ENCODE measurements at regions not wholly inside any gene's neighbourhood (a gene's known extent, or its start where the extent isn't known, plus 50 kb on each side); places are given as distances from the start of the nearest gene placed in this dataset.

DNA sequence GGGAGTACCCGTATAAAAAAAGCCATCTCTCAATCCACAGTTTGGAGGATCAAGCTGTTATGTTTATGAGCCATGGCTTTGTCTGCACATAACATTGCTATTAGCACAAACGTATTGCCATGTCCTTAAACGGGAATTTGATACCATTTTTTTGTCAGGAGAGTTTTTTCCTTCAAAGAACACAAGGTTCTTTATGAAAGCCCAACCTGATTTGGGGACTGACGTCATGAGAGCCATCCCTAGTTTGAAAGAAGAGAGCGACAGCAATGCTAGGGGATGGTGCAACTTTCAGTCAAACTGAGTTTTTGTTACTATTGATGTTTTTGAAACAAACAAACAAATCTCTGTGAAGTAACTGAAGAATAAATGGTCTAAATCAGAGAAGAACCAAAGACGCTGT lies 376.6 kb downstream of the EIPR1 start:
- no peaks in the 10 kb centered on the region for H3K79me2 ChIP-seq (ENCODE audit: control insufficient read depth, insufficient read depth, low read length)
- no peaks in the 10 kb centered on the region for H3K9me3 ChIP-seq (replicated peaks; ENCODE audit: control insufficient read depth, insufficient read depth, low read length)
- in situ Hi-C loops (cut with MboI): no loop called here
- H3K36me3 ChIP-seq (ENCODE audit: control insufficient read depth in 2 of 2, insufficient read depth in 2 of 2, low read length in 1 of 2): no peaks in the 10 kb centered on the region
- RAD21 ChIA-PET (ENCODE audit: unreplicated experiment): no interaction called here
- POLR2A ChIA-PET: no interaction called here
- H3K4me3 ChIP-seq: no peak overlapping the region
- no peak overlapping the region for H3K4me2 ChIP-seq (ENCODE audit: control insufficient read depth, insufficient read depth)
- DNase-seq (ENCODE audit: low read depth, low spot score) (no peak), FAIRE-seq (no peak), ATAC-seq (no peak)
- intact Hi-C loops (cut with micrococcal nuclease; ENCODE audit: unreplicated experiment): no loop called here
- no TSS peak for BruUV-seq (replicated peaks)
- CTCF ChIA-PET: interaction anchor here (1.0 kb wide), 1 partner anchor 651 kb away, joined by 3 read pairs; no protein-coding TSS in a partner anchor
- no peaks in the 10 kb centered on the region for H3K27me3 ChIP-seq (replicated peaks in 1 of 2; ENCODE audit: control insufficient read depth in 2 of 2, insufficient read depth in 2 of 2, low read length in 1 of 2)
- SMC1A ChIA-PET (ENCODE audit: uncharacterized antibody, unreplicated experiment): interaction anchor here (1.0 kb wide), 1 partner anchor 96 kb away, joined by 3 read pairs; no protein-coding TSS in a partner anchor
- H2AFZ ChIP-seq (ENCODE audit: control insufficient read depth, low read depth, low read length): no peak overlapping the region
- no peak overlapping the region for H3K27ac ChIP-seq (ENCODE audit: control insufficient read depth, insufficient read depth)
- no peak for TF ChIP-seq MTA3 (IDR thresholded peaks at IDR 0.05; ENCODE audit: borderline replicate concordance, low read length)
- no peaks in the 10 kb centered on the region for H4K20me1 ChIP-seq (ENCODE audit: control insufficient read depth, insufficient read depth)
- H3K4me1 ChIP-seq (ENCODE audit: control insufficient read depth, insufficient read depth, low read length): no peaks in the 10 kb centered on the region
- WGBS (ENCODE audit: insufficient coverage, insufficient replicate concordance, low lambda C conversion rate, missing lambda C conversion rate): 26% methylated on average over 6 of the region's 6 CpGs
- H3K9ac ChIP-seq (ENCODE audit: control insufficient read depth, insufficient read depth, low read length): no peak overlapping the region

DNA sequence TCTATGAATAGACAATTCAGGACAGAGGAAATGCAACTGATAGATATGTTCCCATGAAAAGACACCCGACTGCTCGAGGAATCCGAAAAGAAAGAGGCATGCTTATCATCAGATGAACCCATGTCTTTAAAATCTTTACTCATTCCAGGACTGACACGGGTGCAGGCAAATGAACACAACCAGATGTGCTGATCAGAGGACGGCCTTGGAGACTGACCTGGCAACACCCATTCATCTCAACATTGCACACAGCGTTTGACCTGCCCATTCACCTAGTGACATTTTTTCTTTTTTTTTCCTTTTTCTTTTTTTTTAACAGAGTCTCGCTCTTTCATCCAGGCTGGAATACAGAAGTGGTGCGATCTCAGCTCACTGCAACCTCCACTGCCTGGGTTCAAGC lies 377.5 kb downstream of the EIPR1 start:
- no peak overlapping the region for H2AFZ ChIP-seq (ENCODE audit: control insufficient read depth, low read depth, low read length)
- WGBS (ENCODE audit: insufficient coverage, insufficient replicate concordance, low lambda C conversion rate, missing lambda C conversion rate): 31% methylated on average over 8 of the region's 8 CpGs
- no peak for ATAC-seq
- ChIA-PET RAD21 (ENCODE audit: unreplicated experiment) (no interaction called here), SMC1A (ENCODE audit: uncharacterized antibody, unreplicated experiment) (no interaction called here), CTCF (no interaction called here), POLR2A (interaction anchor here (0.7 kb wide), 1 partner anchor 377 kb away, joined by 3 read pairs; no protein-coding TSS in a partner anchor)
- H3K4me3 ChIP-seq: no peak overlapping the region
- no peaks in the 10 kb centered on the region for H3K9me3 ChIP-seq (replicated peaks; ENCODE audit: control insufficient read depth, insufficient read depth, low read length)
- no peaks in the 10 kb centered on the region for H3K4me1 ChIP-seq (ENCODE audit: control insufficient read depth, insufficient read depth, low read length)
- intact Hi-C loops (cut with micrococcal nuclease; ENCODE audit: unreplicated experiment) (no loop called here), in situ Hi-C loops (cut with MboI) (no loop called here)
- no peak overlapping the region for H3K9ac ChIP-seq (ENCODE audit: control insufficient read depth, insufficient read depth, low read length)
- H3K36me3 ChIP-seq (ENCODE audit: control insufficient read depth in 2 of 2, insufficient read depth in 2 of 2, low read length in 1 of 2): no peaks in the 10 kb centered on the region
- DNase-seq (ENCODE audit: low read depth, low spot score): no peak
- no peaks in the 10 kb centered on the region for H4K20me1 ChIP-seq (ENCODE audit: control insufficient read depth, insufficient read depth)
- BruUV-seq (replicated peaks): no TSS peak
- no peak overlapping the region for H3K4me2 ChIP-seq (ENCODE audit: control insufficient read depth, insufficient read depth)
- H3K27ac ChIP-seq (ENCODE audit: control insufficient read depth, insufficient read depth): no peak overlapping the region
- H3K27me3 ChIP-seq (replicated peaks in 1 of 2; ENCODE audit: control insufficient read depth in 2 of 2, insufficient read depth in 2 of 2, low read length in 1 of 2): no peaks in the 10 kb centered on the region
- no peak for FAIRE-seq
- no peaks in the 10 kb centered on the region for H3K79me2 ChIP-seq (ENCODE audit: control insufficient read depth, insufficient read depth, low read length)
- TF ChIP-seq CEBPB (IDR thresholded peaks at IDR 0.05; ENCODE audit: borderline replicate concordance in 1 of 2, low read depth in 2 of 2, low read length in 2 of 2) (no peak), TBL1XR1 (IDR thresholded peaks at IDR 0.05; ENCODE audit: low read depth, low read length) (no peak), EP300 (IDR thresholded peaks at IDR 0.05; ENCODE audit: borderline replicate concordance in 1 of 2, control insufficient read depth in 1 of 2, low read depth in 2 of 2, low read length in 2 of 2) (no peak), BCL11A (IDR thresholded peaks at IDR 0.05; ENCODE audit: low read depth, low read length) (no peak), SIN3A (IDR thresholded peaks at IDR 0.05; ENCODE audit: low read depth, low read length) (no peak)
- TF ChIP-seq, protein P1, sequence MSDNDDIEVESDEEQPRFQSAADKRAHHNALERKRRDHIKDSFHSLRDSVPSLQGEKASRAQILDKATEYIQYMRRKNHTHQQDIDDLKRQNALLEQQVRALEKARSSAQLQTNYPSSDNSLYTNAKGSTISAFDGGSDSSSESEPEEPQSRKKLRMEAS (IDR thresholded peaks at IDR 0.05; ENCODE audit: low read depth, low read length): no peak
- TF ChIP-seq, protein P2, sequence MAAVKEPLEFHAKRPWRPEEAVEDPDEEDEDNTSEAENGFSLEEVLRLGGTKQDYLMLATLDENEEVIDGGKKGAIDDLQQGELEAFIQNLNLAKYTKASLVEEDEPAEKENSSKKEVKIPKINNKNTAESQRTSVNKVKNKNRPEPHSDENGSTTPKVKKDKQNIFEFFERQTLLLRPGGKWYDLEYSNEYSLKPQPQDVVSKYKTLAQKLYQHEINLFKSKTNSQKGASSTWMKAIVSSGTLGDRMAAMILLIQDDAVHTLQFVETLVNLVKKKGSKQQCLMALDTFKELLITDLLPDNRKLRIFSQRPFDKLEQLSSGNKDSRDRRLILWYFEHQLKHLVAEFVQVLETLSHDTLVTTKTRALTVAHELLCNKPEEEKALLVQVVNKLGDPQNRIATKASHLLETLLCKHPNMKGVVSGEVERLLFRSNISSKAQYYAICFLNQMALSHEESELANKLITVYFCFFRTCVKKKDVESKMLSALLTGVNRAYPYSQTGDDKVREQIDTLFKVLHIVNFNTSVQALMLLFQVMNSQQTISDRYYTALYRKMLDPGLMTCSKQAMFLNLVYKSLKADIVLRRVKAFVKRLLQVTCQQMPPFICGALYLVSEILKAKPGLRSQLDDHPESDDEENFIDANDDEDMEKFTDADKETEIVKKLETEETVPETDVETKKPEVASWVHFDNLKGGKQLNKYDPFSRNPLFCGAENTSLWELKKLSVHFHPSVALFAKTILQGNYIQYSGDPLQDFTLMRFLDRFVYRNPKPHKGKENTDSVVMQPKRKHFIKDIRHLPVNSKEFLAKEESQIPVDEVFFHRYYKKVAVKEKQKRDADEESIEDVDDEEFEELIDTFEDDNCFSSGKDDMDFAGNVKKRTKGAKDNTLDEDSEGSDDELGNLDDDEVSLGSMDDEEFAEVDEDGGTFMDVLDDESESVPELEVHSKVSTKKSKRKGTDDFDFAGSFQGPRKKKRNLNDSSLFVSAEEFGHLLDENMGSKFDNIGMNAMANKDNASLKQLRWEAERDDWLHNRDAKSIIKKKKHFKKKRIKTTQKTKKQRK (IDR thresholded peaks at IDR 0.05; ENCODE audit: low read depth, low read length): no peak
- TF ChIP-seq, protein P3, sequence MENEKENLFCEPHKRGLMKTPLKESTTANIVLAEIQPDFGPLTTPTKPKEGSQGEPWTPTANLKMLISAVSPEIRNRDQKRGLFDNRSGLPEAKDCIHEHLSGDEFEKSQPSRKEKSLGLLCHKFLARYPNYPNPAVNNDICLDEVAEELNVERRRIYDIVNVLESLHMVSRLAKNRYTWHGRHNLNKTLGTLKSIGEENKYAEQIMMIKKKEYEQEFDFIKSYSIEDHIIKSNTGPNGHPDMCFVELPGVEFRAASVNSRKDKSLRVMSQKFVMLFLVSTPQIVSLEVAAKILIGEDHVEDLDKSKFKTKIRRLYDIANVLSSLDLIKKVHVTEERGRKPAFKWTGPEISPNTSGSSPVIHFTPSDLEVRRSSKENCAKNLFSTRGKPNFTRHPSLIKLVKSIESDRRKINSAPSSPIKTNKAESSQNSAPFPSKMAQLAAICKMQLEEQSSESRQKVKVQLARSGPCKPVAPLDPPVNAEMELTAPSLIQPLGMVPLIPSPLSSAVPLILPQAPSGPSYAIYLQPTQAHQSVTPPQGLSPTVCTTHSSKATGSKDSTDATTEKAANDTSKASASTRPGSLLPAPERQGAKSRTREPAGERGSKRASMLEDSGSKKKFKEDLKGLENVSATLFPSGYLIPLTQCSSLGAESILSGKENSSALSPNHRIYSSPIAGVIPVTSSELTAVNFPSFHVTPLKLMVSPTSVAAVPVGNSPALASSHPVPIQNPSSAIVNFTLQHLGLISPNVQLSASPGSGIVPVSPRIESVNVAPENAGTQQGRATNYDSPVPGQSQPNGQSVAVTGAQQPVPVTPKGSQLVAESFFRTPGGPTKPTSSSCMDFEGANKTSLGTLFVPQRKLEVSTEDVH (IDR thresholded peaks at IDR 0.05; ENCODE audit: low read depth, partially characterized antibody): no peak

Measured in GM12878 (cell line).